HG02870 (cell line): ENCODE measurements at regions not wholly inside any gene's neighbourhood (a gene's known extent, or its start where the extent isn't known, plus 50 kb on each side); places are given as distances from the start of the nearest gene placed in this dataset.

Experiments used
- ATAC-seq: cut with Tn5 transposase; IDR thresholded peaks from one replicate; pipeline ENCODE4 v1.9.1; 2021; ENCODE audit warnings: mild to moderate bottlenecking, moderate library complexity; ENCODE audit not compliant: unreplicated experiment

GRCh38 chr1:217214551-217214950 is 416.3 kb downstream of the GPATCH2 start:
- ATAC-seq, result no peak

DNA sequence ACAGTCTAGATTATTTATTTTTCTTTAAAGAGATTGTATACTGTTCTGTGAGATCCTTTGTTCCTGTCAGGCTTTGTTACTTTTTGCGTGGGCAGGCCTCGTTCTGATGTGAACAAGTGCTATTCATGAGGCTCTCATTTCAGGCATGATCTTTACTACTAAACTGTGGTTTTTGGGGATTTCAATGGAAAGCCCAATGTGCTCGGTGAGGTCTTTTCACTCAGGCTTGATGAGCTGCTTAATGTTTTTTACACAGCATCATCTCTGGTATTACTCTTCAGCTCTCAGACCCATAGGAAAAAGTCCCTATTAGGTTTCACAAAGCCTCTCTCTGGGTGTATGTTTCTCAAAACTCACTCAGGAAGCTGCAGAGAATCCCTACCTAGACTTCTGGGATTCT is 419.4 kb downstream of the GPATCH2 start:
- ATAC-seq, result peak; percentile 92

GRCh38 chr1:217205578-217205977 is 425.3 kb downstream of the GPATCH2 start:
- ATAC-seq, result no peak

GRCh38 chr1:217196616-217197015 is 434.3 kb downstream of the GPATCH2 start:
- ATAC-seq, result no peak

DNA sequence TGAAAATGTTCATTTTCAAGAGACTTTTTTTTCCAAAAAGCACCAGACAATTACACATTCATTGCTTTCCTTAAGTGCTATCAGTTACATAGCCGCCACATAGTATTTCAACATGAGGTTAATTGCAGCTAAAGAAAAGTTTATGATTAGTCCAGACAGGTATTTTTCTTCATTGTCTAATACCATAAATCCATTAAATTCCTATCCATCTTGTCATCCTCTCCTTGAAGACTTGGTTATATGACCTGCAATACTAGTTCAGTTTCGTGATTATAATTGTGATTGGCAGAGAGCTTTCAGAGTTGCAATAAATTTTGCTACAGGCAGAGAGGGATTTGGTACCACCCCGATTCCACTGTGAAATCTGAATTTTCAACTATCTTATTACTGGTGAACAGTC is 437.7 kb downstream of the GPATCH2 start:
- ATAC-seq, result no peak

- ATAC-seq, result no peak
Observed at GRCh38 chr1:217191441-217191840, 439.4 kb downstream of the GPATCH2 start.

DNA sequence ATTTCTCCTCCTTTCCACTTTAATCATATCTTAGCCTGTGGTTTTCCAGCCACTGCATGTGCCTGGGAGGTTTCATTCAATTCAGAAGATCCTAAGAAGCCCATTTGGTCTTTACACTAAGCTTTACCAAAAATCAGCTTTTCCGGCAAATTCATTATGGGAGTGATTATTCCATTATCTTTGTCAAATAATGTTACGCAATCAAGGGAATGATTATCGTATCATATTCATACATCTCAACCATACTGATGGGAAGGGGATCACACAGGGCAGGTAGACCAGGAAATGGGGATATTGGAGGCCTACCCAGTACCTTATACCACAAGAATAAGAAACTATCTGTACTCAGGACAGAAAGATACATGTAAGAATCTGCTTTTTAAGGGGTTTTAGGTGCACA is 440.5 kb downstream of the GPATCH2 start:
- no peak for ATAC-seq

- no peak for ATAC-seq
Observed at GRCh38 chr1:217189362-217189761, 441.5 kb downstream of the GPATCH2 start.

GRCh38 chr1:217188280-217189237 is 442.3 kb downstream of the GPATCH2 start:
- no peak for ATAC-seq

GRCh38 chr1:217186664-217187063 is 444.2 kb downstream of the GPATCH2 start:
- ATAC-seq, result no peak

GRCh38 chr1:217184854-217185253 is 446.0 kb downstream of the GPATCH2 start:
- ATAC-seq, result no peak

DNA sequence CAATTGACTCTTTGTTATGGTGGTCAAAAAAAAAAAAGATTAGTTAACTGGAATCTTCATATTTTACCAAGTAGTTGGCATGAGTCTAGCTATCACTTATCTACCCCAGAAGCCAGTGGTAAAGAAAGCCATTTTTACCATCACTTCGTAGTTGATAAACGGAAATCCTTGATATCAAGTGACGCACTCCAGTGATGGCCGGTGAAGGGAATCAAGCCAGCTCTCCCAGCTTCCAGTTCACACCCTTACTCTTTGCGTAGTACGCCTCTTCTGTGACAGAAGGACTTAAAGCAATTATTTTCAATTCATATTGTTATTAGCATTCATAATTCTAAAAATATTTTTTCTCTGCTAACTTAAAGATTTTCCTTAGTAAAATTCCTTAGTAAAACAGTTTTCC is 447.9 kb downstream of the GPATCH2 start:
- no peak for ATAC-seq

DNA sequence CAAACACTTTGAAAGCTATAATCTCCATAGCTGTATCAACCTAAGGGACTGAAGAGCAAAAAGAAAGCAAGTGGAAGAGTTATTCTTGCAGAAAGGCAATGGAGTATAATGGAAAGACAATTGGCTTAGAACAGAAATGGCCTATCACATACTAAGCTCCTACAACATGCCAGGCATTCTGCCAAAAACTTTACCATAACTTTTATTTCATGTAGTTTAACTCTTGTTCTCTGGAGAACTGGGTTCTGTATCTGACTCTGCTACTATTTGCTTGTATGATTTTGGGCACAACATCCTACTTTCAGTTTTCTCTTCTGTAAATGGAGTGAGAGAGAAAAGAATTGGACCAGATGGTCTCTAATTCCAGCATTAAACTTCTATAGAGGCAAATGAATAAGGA is 449.1 kb downstream of the GPATCH2 start:
- no peak for ATAC-seq

- no peak for ATAC-seq
Observed at GRCh38 chr1:217181176-217181746, 449.6 kb downstream of the GPATCH2 start.

DNA sequence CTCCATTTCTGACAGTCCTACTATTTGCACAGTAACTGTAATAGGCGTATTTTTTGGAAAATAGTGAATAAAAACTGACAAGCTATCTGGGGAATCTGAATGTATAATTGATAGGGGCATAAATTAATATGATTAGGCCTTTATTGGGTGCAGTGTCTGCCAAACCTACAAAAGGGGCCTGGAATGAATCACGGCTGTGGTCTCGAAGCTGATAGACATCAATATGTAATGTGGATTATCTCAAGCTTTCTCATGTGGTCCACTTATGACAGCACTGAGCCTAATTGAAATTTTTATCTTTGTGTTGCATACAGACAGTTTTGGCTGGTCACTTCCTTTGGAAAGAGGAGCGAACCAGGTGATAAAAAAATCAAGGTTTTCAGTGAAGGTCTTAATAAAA is 450.4 kb downstream of the GPATCH2 start:
- no peak for ATAC-seq

DNA sequence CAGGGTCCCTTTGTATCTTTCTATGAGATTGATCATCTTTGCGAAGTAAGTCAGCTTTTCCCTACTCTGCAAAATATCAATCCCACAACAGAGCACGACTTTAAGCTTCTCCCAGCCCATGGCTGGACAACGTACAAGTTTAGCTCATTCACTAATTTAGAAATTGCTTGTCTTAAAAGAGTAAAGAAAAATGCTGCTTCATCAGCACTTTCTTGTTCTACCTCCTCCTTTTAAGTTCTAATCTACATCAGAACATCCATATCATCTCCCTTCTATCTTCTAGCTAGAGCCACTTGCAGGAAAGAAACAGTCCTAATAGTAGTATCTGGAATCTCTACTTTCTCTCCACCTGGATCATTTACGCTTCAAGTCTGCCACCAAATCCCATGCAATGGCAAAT is 441.2 kb upstream of the ESRRG start:
- ATAC-seq, result no peak

- no peak for ATAC-seq
Observed at GRCh38 chr1:217153361-217153760, 430.1 kb upstream of the ESRRG start.

DNA sequence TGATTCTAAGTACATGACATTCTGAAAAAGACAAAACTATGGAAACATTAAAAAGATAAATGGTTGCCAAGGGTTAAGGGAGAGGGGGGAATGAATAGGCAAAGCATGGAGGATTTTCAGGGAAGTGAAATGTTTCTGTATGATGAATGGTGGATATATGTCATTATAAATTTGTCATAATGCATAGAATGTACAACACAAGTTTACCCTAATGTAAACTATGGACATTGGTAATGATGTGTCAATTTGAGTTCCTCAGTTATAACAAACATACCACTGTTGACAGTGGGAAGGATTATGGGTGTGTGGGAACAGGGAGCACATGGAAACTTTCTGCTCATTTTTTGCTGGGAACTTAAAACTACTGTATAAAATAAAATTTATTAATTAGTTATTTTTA is 427.1 kb upstream of the ESRRG start:
- no peak for ATAC-seq

GRCh38 chr1:217149791-217150190 is 426.6 kb upstream of the ESRRG start:
- no peak for ATAC-seq

DNA sequence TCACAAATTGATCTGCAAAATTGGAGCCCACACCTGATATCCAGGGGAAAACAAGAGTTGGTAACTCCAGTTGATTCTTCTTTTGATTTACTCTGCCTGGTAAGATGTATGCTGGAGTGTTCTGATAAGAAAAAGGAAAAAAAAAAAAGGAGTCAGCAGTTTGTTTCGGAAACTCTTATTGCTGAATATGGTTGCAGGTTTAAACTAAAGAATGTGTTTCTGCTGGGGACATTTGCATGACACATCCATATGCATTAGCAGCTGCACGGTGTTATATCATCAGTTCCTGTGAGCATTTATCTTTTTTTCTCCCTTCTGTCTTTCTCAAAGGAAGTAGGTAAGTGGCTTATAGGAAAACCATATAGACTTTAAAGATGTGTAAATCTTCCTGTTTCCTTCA is 418.5 kb upstream of the ESRRG start:
- ATAC-seq, result no peak

- ATAC-seq, result no peak
Observed at GRCh38 chr1:217140041-217140901, 417.0 kb upstream of the ESRRG start.
